AG04449 (cell line): ENCODE measurements at regions not wholly inside any gene's neighbourhood (a gene's known extent, or its start where the extent isn't known, plus 50 kb on each side); places are given as distances from the start of the nearest gene placed in this dataset.

Experiments
- CTCF ChIA-PET: fragments of 350-600 bp; formaldehyde crosslinking; extraction: SDS; loops from one replicate; lab custom pipeline; 2021; ENCODE audit warnings: antibody characterized with exemption; lab: Yijun Ruan, JAX
- POLR2A ChIA-PET: fragments of 400-600, 350-600 bp; formaldehyde crosslinking; extraction: SDS; loops from one replicate; lab custom pipeline; 2020; ENCODE audit warnings: antibody characterized with exemption, inconsistent platforms; lab: Yijun Ruan, JAX
- DNase-seq: peaks from one replicate; pipeline ENCODE4 v3.0.0-alpha.2; 2010; ENCODE audit warnings: low read depth, low spot score
- H3K4me3 ChIP-seq: 2 replicates; pipeline ENCODE4 v1.5.1; 2011; ENCODE audit warnings: low read depth, mild to moderate bottlenecking, control low read depth, low read length
- CTCF ChIP-seq: IDR thresholded peaks from one replicate; pipeline ENCODE4 v1.5.1; 2011; ENCODE audit warnings: mild to moderate bottlenecking, moderate library complexity, low read length, control low read depth, inconsistent platforms; ENCODE audit not compliant: insufficient read depth; ENCODE audit errors: missing control alignments

- DNase-seq = no peak
- POLR2A ChIA-PET = no interaction called here
These were observed 783.1 kb downstream of the MRPL39 start for GRCh38 chr21:24824209-24824608.

GRCh38 chr21:24823247-24823646 is 784.0 kb downstream of the MRPL39 start:
- no peak overlapping the region for H3K4me3 ChIP-seq
- TF ChIP-seq CTCF = no peak
- ChIA-PET POLR2A (no interaction called here), CTCF (no interaction called here)
- no peak for DNase-seq

More at GRCh38 chr21:24824209-24824608, 783.1 kb downstream of the MRPL39 start:
- no peak for TF ChIP-seq CTCF
- H3K4me3 ChIP-seq = no peak overlapping the region
- CTCF ChIA-PET = no interaction called here

GRCh38 chr21:24785033-24785432 is 822.2 kb downstream of the MRPL39 start:
- ChIA-PET POLR2A (no interaction called here), CTCF (no interaction called here)
- H3K4me3 ChIP-seq = no peak overlapping the region
- DNase-seq = no peak
- TF ChIP-seq CTCF = no peak

- CTCF ChIA-PET = no interaction called here
- POLR2A ChIA-PET = no interaction called here
- H3K4me3 ChIP-seq = no peak overlapping the region
These were observed 826.1 kb downstream of the MRPL39 start for GRCh38 chr21:24781146-24781545.

GRCh38 chr21:24759348-24760075 is 847.8 kb downstream of the MRPL39 start:
- no peak for DNase-seq
- CTCF ChIA-PET = interaction anchor here (0.7 kb wide), 1 partner anchor 591 kb away, joined by 3 read pairs; no protein-coding TSS in a partner anchor
- POLR2A ChIA-PET = no interaction called here
- no peak overlapping the region for H3K4me3 ChIP-seq
- no peak for TF ChIP-seq CTCF

More at GRCh38 chr21:24781146-24781545, 826.1 kb downstream of the MRPL39 start:
- TF ChIP-seq CTCF = no peak
- DNase-seq = no peak

GRCh38 chr21:24738063-24738462 is 869.2 kb downstream of the MRPL39 start:
- H3K4me3 ChIP-seq = no peak overlapping the region
- DNase-seq = no peak
- no peak for TF ChIP-seq CTCF
- ChIA-PET POLR2A (no interaction called here), CTCF (no interaction called here)
